OCI-LY3 (cell line): ENCODE measurements at regions not wholly inside any gene's neighbourhood (a gene's known extent, or its start where the extent isn't known, plus 50 kb on each side); places are given as distances from the start of the nearest gene placed in this dataset.

Experiments
- CTCF ChIP-seq: fragments of 200-600, 300-600 bp; sonication (generic); IDR thresholded peaks from 2 replicates; pipeline ENCODE4 v1.5.1; 2014; ENCODE audit warnings: antibody characterized with exemption, low read length, low read depth
- EZH2phosphoT487 ChIP-seq: fragments of 200-600 bp; shearing (Covaris generic); IDR thresholded peaks from 2 replicates; pipeline ENCODE4 v1.6.1; 2018; ENCODE audit warnings: antibody characterized with exemption, mixed run types, low read depth

DNA sequence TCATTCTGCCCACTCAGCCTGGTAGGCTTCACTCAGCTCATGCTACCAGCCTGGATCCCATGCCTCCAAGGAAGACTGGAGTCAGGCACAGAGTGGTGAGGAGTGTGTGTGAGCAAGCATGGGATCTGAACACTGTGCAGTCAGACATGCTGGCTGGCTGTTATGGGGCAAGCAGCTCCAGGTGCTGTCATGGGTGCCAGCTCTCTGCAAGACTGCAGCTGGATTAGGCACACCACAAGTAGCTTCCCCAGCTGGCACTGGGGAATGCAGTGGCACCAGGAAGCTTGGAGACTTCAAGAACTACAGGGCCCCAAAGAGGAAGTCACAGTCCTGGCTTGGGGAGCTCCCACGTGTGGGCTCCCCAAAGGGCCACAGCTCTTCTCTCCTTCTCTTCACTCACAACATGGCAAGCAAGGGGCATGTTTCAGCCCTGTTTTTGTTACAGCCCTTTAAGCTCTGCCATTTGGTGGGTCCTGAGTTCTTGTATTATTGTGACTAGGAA is 202.5 kb downstream of the VRK1 start:
- TF ChIP-seq CTCF, result no peak
- TF ChIP-seq EZH2phosphoT487, result no peak
